Mucosa of descending colon (tissue), 3 donors: ENCODE measurements at regions not wholly inside any gene's neighbourhood (a gene's known extent, or its start where the extent isn't known, plus 50 kb on each side); places are given as distances from the start of the nearest gene placed in this dataset.

Experiments used
- ATAC-seq: fragments of 200-7000 bp; cut with Tn5 transposase; one replicate; pipeline ENCODE4 v1.9.1; 2020; ENCODE audit warnings: mild to moderate bottlenecking, moderate library complexity
- DNase-seq, 3 donors: peaks; one replicate each; pipeline ENCODE4 v3.0.0-alpha.2; 2020
- H3K36me3 ChIP-seq: fragments of 200-600 bp; one replicate; pipeline ENCODE4 v1.8.0; 2021; ENCODE audit warnings: low read depth, mild to moderate bottlenecking
- H3K4me1 ChIP-seq: fragments of 200-600 bp; one replicate; pipeline ENCODE4 v1.8.0; 2021; ENCODE audit warnings: low read depth, mild to moderate bottlenecking
- H3K4me3 ChIP-seq: fragments of 200-600 bp; one replicate; pipeline ENCODE4 v1.8.0; 2021; ENCODE audit warnings: mild to moderate bottlenecking
- H3K9me3 ChIP-seq: fragments of 200-600 bp; one replicate; pipeline ENCODE4 v1.8.0; 2021; ENCODE audit warnings: mild to moderate bottlenecking
- intact Hi-C, 2 donors: fragments of 100-400 bp; cut with DNase I in 1 of 2; cut with micrococcal nuclease in 1 of 2; formaldehyde crosslinking; loops; one replicate each; pipeline versions ENCODE4 v1.11.0 to v1.11.1; 2022; cut with DNase I, micrococcal nuclease
- TF ChIP-seq, protein P1 (sequence below): fragments of 200-600 bp; IDR thresholded peaks from one replicate; pipeline ENCODE4 v1.8.0; 2022; ENCODE audit warnings: antibody characterized with exemption, mild to moderate bottlenecking
- donor health status: DM: no; HTN: no; CAD: no; lungs with moderate emphysema.
- donor health status: DM: no; HTN: no; CAD: no.
- donor health status: DM: no; HTN: yes; CAD: no.

DNA sequence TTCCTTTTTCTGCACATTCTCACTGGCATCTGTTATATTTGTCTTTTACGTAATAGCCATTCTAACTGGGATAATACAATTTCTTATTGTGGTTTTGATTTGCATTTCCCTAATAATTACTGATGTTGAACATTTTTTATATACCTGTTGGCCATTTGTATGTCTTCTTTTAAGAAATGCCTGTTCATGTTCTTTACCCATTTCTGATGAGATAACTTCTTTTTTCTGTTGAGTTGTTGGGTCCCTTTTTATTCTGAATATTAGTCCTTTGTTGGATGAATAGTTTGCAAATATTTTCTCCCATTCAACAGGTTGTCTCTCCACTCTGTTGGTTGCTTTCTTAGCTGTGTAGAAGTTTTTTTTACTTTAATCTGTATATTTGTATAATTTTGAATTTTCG lies 147.7 kb upstream of the TRPC4 start:
- no peaks in the 10 kb centered on the region for H3K36me3 ChIP-seq
- H3K4me3 ChIP-seq, result no peak overlapping the region
- TF ChIP-seq, protein P1, sequence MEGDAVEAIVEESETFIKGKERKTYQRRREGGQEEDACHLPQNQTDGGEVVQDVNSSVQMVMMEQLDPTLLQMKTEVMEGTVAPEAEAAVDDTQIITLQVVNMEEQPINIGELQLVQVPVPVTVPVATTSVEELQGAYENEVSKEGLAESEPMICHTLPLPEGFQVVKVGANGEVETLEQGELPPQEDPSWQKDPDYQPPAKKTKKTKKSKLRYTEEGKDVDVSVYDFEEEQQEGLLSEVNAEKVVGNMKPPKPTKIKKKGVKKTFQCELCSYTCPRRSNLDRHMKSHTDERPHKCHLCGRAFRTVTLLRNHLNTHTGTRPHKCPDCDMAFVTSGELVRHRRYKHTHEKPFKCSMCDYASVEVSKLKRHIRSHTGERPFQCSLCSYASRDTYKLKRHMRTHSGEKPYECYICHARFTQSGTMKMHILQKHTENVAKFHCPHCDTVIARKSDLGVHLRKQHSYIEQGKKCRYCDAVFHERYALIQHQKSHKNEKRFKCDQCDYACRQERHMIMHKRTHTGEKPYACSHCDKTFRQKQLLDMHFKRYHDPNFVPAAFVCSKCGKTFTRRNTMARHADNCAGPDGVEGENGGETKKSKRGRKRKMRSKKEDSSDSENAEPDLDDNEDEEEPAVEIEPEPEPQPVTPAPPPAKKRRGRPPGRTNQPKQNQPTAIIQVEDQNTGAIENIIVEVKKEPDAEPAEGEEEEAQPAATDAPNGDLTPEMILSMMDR, result no peak
- H3K4me1 ChIP-seq, result no peaks in the 10 kb centered on the region
- ATAC-seq, result no peak
- intact Hi-C loops, result no loop called here
- DNase-seq, result no peak
- H3K9me3 ChIP-seq, result peaks cover 19% of the 10 kb centered on the region

DNA sequence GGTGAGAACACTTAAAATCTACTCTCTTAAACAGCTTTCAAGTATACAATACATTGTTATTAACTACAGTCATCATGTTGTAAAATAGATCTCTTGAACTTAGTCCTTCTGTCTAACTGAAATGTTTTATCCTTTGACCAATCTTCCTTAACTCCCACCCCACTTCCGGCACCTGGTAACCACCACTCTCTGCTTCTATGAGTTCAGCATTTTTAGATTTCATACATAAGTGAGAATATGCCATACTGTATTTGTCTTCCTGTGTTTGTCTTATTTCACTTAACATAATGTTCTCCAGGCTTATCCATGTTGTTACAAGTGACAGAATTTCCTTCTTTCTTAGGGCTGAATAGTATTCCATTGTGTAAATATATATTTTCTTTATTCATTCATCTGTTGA lies 144.1 kb upstream of the TRPC4 start:
- no peaks in the 10 kb centered on the region for H3K36me3 ChIP-seq
- TF ChIP-seq, protein P1, result no peak
- H3K4me1 ChIP-seq, result peaks cover 3% of the 10 kb centered on the region
- ATAC-seq (no peak), DNase-seq (no peak)
- H3K4me3 ChIP-seq, result no peak overlapping the region
- intact Hi-C loops, result no loop called here
- H3K9me3 ChIP-seq, result peaks cover 8% of the 10 kb centered on the region

DNA sequence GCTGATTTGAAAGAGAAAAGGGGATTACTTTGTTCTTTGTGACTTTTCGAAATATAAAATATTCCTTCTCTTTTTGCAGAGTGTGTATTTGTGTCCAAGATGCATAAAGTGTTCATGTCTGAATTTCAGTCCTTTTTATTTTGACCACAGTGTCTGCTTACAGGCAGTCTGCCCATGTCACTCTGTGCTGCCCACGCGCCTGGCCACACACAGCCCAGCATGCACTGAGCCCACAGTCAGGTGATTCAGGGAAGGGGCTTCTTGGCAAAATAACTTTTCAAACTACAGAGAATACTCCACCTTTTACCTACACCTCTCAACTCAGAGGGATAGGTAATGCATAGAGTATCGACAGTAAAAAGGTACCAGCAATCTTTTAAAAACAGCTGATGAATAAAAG lies 142.5 kb upstream of the TRPC4 start:
- TF ChIP-seq, protein P1, result no peak
- Histone ChIP-seq H3K4me1 (peaks cover 7% of the 10 kb centered on the region), H3K36me3 (no peaks in the 10 kb centered on the region), H3K4me3 (no peak overlapping the region), H3K9me3 (no peaks in the 10 kb centered on the region)
- no peak for ATAC-seq
- intact Hi-C loops, result no loop called here
- DNase-seq, result no peak

DNA sequence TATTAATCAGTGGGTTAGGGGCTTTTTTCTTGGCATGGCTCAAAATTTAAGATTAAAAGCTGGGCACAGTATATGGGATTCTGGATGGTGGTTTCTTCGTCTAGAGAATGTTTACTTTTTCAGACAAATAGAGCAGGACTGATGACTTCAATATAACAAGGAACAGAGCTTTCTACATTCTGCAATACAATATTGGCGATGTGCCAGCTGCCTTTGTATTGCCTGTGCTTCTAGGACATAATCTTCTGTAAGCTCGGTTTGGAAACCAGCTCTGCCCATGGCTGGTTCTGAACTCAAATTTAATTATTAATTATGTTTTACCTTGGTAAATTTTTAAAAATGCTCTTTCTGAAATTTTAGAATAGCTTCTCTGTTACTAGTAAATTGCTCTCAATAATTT lies 139.1 kb upstream of the TRPC4 start:
- peak in 1 of 3 donors; percentile 81 for DNase-seq
- TF ChIP-seq, protein P1, result no peak

DNA sequence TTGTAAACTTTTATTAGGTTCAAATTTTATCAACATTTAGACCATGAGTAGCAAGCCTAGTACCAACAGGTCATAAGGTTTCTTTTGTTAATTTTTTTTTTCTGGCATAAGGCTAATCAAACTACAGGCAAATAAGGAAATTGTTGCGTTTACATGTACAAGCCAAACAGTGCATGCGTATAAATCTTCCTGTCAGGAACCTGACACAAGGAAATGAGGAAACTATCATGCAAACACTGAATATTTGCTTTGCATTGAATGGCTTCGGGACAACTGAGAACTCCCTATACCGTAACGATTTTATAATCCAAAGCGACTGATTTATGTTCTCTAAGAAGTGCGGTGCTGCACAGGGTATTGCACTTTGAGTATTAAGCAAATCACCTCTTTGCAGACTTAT lies 133.0 kb upstream of the TRPC4 start:
- intact Hi-C loops, result no loop called here
- Histone ChIP-seq H3K4me3 (no peak overlapping the region), H3K4me1 (peaks cover 6% of the 10 kb centered on the region), H3K36me3 (no peaks in the 10 kb centered on the region), H3K9me3 (no peaks in the 10 kb centered on the region)
- DNase-seq (peak in 1 of 3 donors; percentile 55), ATAC-seq (peak; percentile 98)
- TF ChIP-seq, protein P1, result no peak

More for the DNA sequence above, 139.1 kb upstream of the TRPC4 start:
- ATAC-seq, result peak; percentile 44
- Histone ChIP-seq H3K36me3 (no peaks in the 10 kb centered on the region), H3K4me3 (no peak overlapping the region), H3K9me3 (no peaks in the 10 kb centered on the region), H3K4me1 (peaks cover 9% of the 10 kb centered on the region)
- intact Hi-C loops, result no loop called here

DNA sequence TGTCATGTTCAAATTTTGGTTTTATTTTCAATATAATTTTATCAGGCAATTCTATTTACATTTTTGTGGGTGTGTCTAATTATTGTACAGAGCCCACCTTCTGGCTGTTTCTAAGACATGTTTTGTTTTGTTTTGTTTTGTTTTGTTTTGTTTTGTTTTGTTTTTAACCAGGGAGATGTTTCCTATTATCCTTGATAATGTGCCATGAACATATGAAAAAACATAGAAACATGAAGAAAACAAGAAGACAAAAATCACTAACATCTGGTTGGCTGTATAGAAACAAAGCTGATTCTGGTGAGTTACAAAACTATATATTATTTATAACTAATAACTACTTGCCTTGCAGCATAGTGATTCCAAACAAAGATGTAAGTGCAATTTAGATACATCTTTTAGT lies 128.1 kb upstream of the TRPC4 start:
- intact Hi-C loops, result no loop called here
- H3K36me3 ChIP-seq, result no peaks in the 10 kb centered on the region
- H3K9me3 ChIP-seq, result no peaks in the 10 kb centered on the region
- TF ChIP-seq, protein P1, result no peak
- no peak for DNase-seq
- no peaks in the 10 kb centered on the region for H3K4me1 ChIP-seq
- no peak overlapping the region for H3K4me3 ChIP-seq
- ATAC-seq, result no peak
